Activated CD4-positive, alpha-beta T cell treated with anti-CD3 and anti-CD28 coated beads, Interleukin-2, amount 10 ng/mL, durations not matched to agents 24 days and 14 days (primary cell): ENCODE measurements at regions not wholly inside any gene's neighbourhood (a gene's known extent, or its start where the extent isn't known, plus 50 kb on each side); places are given as distances from the start of the nearest gene placed in this dataset.
"Not testable (repeated sequence)": the region's sequence is repeated elsewhere in the genome, so short reads cannot be mapped to it uniquely, and the experiment has no call there.

ENCODE experiments used
- DNase-seq: peaks from one replicate; pipeline ENCODE4 v3.0.0; 2022
- H3K27ac Mint-ChIP-seq: one replicate; pipeline ENCODE4 v1.8.0; 2022; ENCODE audit warnings: mild to moderate bottlenecking, mixed read lengths
- H3K27me3 Mint-ChIP-seq: one replicate; pipeline ENCODE4 v1.8.0; 2022; ENCODE audit warnings: mixed read lengths
- H3K36me3 Mint-ChIP-seq: one replicate; pipeline ENCODE4 v1.8.0; 2022; ENCODE audit warnings: low read depth, mild to moderate bottlenecking, mixed read lengths
- H3K4me1 Mint-ChIP-seq: one replicate; pipeline ENCODE4 v1.8.0; 2021; ENCODE audit warnings: mixed read lengths
- H3K4me3 Mint-ChIP-seq: one replicate; pipeline ENCODE4 v1.8.0; 2022; ENCODE audit warnings: mild to moderate bottlenecking, moderate library complexity, mixed read lengths
- H3K9me3 Mint-ChIP-seq: one replicate; pipeline ENCODE4 v1.8.0; 2021; ENCODE audit warnings: mixed read lengths
- intact Hi-C: fragments of 100-400 bp; cut with micrococcal nuclease; formaldehyde crosslinking; loops from one replicate; pipeline ENCODE4 v1.15.1; 2023

- H3K27ac Mint-ChIP-seq, result no peak overlapping the region
- no peak overlapping the region for H3K4me3 Mint-ChIP-seq
- intact Hi-C loops, result no loop called here
- no peak for DNase-seq
- H3K4me1 Mint-ChIP-seq, result peaks cover 2% of the 10 kb centered on the region
- no peaks in the 10 kb centered on the region for H3K27me3 Mint-ChIP-seq
- no peaks in the 10 kb centered on the region for H3K9me3 Mint-ChIP-seq
- H3K36me3 Mint-ChIP-seq, result no peaks in the 10 kb centered on the region
Measured at GRCh38 chr11:96540875-96541274, 151.1 kb downstream of the JRKL start.

- H3K4me1 Mint-ChIP-seq, result no peaks in the 10 kb centered on the region
- no peaks in the 10 kb centered on the region for H3K9me3 Mint-ChIP-seq
- no peaks in the 10 kb centered on the region for H3K27me3 Mint-ChIP-seq
- no peak overlapping the region for H3K4me3 Mint-ChIP-seq
- intact Hi-C loops, result no loop called here
- H3K27ac Mint-ChIP-seq, result no peak overlapping the region
- no peak for DNase-seq
- H3K36me3 Mint-ChIP-seq, result no peaks in the 10 kb centered on the region
Measured at GRCh38 chr11:96543177-96543576, 153.4 kb downstream of the JRKL start.

DNA sequence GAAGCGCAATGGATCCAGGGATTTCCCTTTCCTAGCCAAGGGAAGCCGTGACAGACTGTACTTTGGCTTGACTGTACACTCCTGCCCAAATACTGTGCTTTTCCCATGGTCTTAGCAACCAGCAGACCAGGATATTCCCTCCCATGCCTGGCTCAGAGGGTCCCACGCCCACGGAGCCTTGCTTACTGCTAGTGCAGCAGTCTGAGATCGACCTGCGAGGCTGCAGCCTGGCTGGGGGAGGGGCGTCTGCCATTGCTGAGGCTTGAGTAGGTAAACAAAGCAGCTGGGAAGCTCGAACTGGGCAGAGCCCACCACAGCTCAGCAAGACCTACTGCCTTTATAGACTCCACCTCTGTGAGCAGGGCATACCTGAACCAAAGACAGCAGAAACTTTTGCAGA is 155.4 kb downstream of the JRKL start:
- DNase-seq, H3K27ac Mint-ChIP-seq, H3K4me1 Mint-ChIP-seq, intact Hi-C loops, H3K9me3 Mint-ChIP-seq, H3K4me3 Mint-ChIP-seq, H3K36me3 Mint-ChIP-seq, H3K27me3 Mint-ChIP-seq: not testable (repeated sequence)

DNA sequence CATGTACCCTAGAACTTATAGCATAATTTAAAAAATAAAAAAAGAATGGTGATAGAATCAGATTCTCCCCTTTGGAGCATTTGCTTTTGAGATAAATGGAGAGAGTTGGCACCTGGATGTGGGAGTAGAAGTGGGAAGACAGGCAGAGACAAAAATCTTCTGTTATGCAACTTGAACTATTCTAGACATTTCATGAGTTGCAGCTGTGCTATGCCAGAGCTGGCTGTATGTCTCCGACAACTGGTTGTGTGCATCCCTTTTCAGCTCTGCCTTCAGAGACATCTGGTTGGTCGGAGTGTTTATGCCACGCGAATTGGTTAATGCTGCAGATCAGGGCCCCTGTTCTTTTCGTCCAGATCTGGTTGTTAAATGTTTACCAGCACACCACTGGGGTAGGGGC is 161.3 kb downstream of the JRKL start:
- intact Hi-C loops, result no loop called here
- Mint-ChIP-seq H3K27ac (no peak overlapping the region), H3K9me3 (no peaks in the 10 kb centered on the region), H3K4me1 (no peaks in the 10 kb centered on the region), H3K36me3 (no peaks in the 10 kb centered on the region), H3K4me3 (no peak overlapping the region), H3K27me3 (no peaks in the 10 kb centered on the region)
- no peak for DNase-seq

DNA sequence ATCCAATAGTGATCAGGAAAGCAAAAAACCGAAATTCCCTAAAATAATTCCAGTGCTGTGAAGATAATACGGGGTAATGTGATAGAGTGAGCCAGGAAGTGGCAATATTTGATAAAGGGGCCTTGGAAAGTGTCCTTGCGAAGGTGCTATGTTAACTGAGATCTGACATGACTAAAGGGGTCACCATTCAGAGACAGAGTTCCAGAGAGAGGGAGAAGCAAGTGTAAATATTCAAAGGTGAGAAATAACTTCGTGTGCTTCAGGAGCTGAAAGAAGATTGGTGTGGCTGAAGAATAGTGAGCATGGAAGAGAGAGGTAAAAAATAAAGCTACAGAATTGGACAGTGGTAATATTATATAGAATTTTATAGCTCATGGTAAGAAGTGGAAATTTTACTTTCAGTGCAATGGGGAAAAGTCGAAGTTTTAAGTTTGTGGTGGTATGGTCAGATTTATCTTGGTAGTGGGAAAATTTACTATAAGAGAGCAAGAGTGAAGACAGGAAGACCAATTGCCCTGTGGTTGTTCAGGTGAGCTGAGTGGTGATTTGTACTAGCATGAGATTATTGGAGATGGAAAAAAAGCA is 164.5 kb downstream of the JRKL start:
- Mint-ChIP-seq H3K27ac (no peak overlapping the region), H3K36me3 (no peaks in the 10 kb centered on the region), H3K4me3 (no peak overlapping the region), H3K27me3 (no peaks in the 10 kb centered on the region), H3K4me1 (no peaks in the 10 kb centered on the region), H3K9me3 (no peaks in the 10 kb centered on the region)
- intact Hi-C loops, result no loop called here
- DNase-seq, result no peak

DNA sequence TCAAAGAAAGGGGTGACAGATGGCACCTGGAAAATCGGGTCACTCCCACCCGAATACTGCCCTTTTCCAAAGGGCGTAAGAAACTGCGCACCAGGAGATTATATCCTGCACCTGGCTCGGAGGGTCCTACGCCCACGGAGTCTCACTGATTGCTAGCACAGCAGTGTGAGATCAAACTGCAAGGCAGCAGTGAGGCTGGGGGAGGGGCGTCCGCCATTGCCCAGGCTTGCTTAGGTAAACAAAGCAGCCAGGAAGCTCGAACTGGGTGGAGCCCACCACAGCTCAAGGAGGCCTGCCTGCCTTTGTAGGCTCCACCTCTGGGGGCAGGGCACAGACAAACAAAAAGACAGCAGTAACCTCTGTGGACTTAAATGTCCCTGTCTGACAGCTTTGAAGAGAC is 166.0 kb downstream of the JRKL start:
- intact Hi-C loops, H3K9me3 Mint-ChIP-seq, H3K27ac Mint-ChIP-seq, H3K4me1 Mint-ChIP-seq, H3K4me3 Mint-ChIP-seq, H3K36me3 Mint-ChIP-seq, H3K27me3 Mint-ChIP-seq: not testable (repeated sequence)
- peak; percentile 77 for DNase-seq

DNA sequence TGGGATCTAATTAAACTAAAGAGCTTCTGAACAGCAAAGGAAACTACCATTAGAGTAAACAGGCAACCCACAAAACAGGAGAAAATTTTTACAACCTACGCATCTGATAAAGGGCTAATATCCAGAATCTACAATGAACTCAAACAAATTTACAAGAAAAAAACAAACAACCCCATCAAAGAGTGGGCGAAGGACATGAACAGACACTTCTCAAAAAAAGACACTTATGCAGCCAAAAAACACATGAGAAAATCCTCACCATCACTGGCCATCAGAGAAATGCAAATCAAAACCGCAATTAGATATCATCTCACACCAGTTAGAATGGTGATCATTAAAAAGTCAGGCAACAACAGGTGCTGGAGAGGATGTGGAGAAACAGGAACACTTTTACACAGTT is 170.9 kb downstream of the JRKL start:
- H3K27me3 Mint-ChIP-seq, H3K27ac Mint-ChIP-seq, DNase-seq, H3K36me3 Mint-ChIP-seq, H3K4me3 Mint-ChIP-seq, H3K9me3 Mint-ChIP-seq, intact Hi-C loops, H3K4me1 Mint-ChIP-seq: not testable (repeated sequence)

- intact Hi-C loops, result loop anchor here (2.0 kb wide), 1 partner anchor 14 kb away; no protein-coding TSS in a partner anchor
- H3K9me3 Mint-ChIP-seq, result no peaks in the 10 kb centered on the region
- H3K4me3 Mint-ChIP-seq, result no peak overlapping the region
- H3K36me3 Mint-ChIP-seq, result no peaks in the 10 kb centered on the region
- H3K27ac Mint-ChIP-seq, result no peak overlapping the region
- H3K27me3 Mint-ChIP-seq, result no peaks in the 10 kb centered on the region
- DNase-seq, result peak; percentile 72
- no peaks in the 10 kb centered on the region for H3K4me1 Mint-ChIP-seq
Measured at GRCh38 chr11:96567176-96567575, 177.4 kb downstream of the JRKL start.

DNA sequence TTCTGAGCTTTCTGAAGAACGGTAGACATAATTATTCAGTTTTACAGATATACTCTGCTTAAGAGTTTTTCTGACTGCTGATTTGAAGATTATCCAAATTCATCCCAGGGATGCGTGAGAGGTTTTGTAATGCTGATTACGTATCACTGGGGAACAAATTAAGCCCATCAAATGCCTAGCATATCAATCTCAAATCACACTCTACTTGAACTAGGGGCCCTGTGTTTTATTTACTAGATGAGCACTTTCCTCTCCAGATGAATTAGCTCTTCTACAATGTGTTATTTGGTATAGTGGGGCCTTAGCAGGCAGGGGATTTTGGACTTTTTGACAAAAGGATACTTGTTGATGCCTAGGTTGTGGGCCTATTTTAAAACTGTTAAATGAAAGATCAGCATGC is 177.9 kb downstream of the JRKL start:
- no peaks in the 10 kb centered on the region for H3K4me1 Mint-ChIP-seq
- no peak overlapping the region for H3K27ac Mint-ChIP-seq
- H3K9me3 Mint-ChIP-seq, result no peaks in the 10 kb centered on the region
- H3K36me3 Mint-ChIP-seq, result no peaks in the 10 kb centered on the region
- intact Hi-C loops, result loop anchor here (2.0 kb wide), 1 partner anchor 15 kb away; no protein-coding TSS in a partner anchor
- no peak for DNase-seq
- H3K27me3 Mint-ChIP-seq, result no peaks in the 10 kb centered on the region
- H3K4me3 Mint-ChIP-seq, result no peak overlapping the region

- Mint-ChIP-seq H3K9me3 (no peaks in the 10 kb centered on the region), H3K27ac (no peak overlapping the region), H3K36me3 (no peaks in the 10 kb centered on the region), H3K4me3 (no peak overlapping the region), H3K4me1 (no peaks in the 10 kb centered on the region), H3K27me3 (no peaks in the 10 kb centered on the region)
- intact Hi-C loops, result no loop called here
- no peak for DNase-seq
Measured at GRCh38 chr11:96576383-96576782, 186.6 kb downstream of the JRKL start.

GRCh38 chr11:96578379-96578778 is 188.6 kb downstream of the JRKL start:
- no peaks in the 10 kb centered on the region for H3K9me3 Mint-ChIP-seq
- no peak for DNase-seq
- H3K27ac Mint-ChIP-seq, result no peak overlapping the region
- H3K36me3 Mint-ChIP-seq, result no peaks in the 10 kb centered on the region
- no peaks in the 10 kb centered on the region for H3K27me3 Mint-ChIP-seq
- no peak overlapping the region for H3K4me3 Mint-ChIP-seq
- intact Hi-C loops, result no loop called here
- no peaks in the 10 kb centered on the region for H3K4me1 Mint-ChIP-seq

DNA sequence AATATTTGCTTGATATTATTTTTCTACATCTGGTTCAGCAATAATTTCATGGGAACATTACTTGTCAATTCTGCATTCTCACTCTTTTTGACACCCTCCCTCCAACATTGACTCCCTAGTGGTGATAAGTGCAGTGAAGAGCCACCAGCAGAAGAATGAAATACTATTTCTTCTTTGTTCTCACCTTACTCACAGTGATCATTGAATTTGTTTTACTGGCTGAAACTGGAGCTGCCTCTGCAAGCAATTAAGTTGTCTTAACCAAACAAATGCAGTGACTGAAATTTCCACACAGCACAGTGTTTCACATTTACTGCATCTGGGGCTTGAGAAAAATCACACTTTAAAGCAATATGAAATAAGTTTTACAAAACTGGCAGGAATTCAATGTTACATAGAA is 189.8 kb downstream of the JRKL start:
- intact Hi-C loops, result no loop called here
- H3K27ac Mint-ChIP-seq, result no peak overlapping the region
- no peaks in the 10 kb centered on the region for H3K27me3 Mint-ChIP-seq

GRCh38 chr11:96580476-96581040 is 190.7 kb downstream of the JRKL start:
- H3K4me1 Mint-ChIP-seq, result no peaks in the 10 kb centered on the region
- H3K27ac Mint-ChIP-seq, result no peak overlapping the region
- no peak overlapping the region for H3K4me3 Mint-ChIP-seq
- no peaks in the 10 kb centered on the region for H3K36me3 Mint-ChIP-seq
- intact Hi-C loops, result no loop called here
- DNase-seq, result no peak
- no peaks in the 10 kb centered on the region for H3K27me3 Mint-ChIP-seq
- H3K9me3 Mint-ChIP-seq, result no peaks in the 10 kb centered on the region

More for the DNA sequence above, 189.8 kb downstream of the JRKL start:
- no peak for DNase-seq
- Mint-ChIP-seq H3K4me3 (no peak overlapping the region), H3K36me3 (no peaks in the 10 kb centered on the region), H3K4me1 (no peaks in the 10 kb centered on the region), H3K9me3 (no peaks in the 10 kb centered on the region)

- DNase-seq, intact Hi-C loops, H3K27me3 Mint-ChIP-seq, H3K9me3 Mint-ChIP-seq, H3K4me1 Mint-ChIP-seq, H3K4me3 Mint-ChIP-seq, H3K27ac Mint-ChIP-seq, H3K36me3 Mint-ChIP-seq: not testable (repeated sequence)
Measured at GRCh38 chr11:96585944-96586880, 196.4 kb downstream of the JRKL start.
